HCT116 (cell line): ENCODE measurements at regions not wholly inside any gene's neighbourhood (a gene's known extent, or its start where the extent isn't known, plus 50 kb on each side); places are given as distances from the start of the nearest gene placed in this dataset.
"Not testable (repeated sequence)": the region's sequence is repeated elsewhere in the genome, so short reads cannot be mapped to it uniquely, and the experiment has no call there.

Experiments
- ATAC-seq: fragments of 200-7000 bp; cut with Tn5 transposase; 2 replicates; pipeline ENCODE4 v1.9.1; 2020; ENCODE audit warnings: mild to moderate bottlenecking, moderate library complexity
- BruUV-seq: library from RNA; stranded (reverse); fragments of 400-500 nt; replicated peaks from 2 replicates; lab custom pipeline; 2021; lab: Mats Ljungman, UMichigan
- CTCF ChIA-PET: fragments of 300-600 bp; sonication (Branson Sonifier 250); formaldehyde crosslinking; loops from one replicate; lab custom pipeline; 2021; ENCODE audit warnings: antibody characterized with exemption; lab: Charles Lee
- POLR2A ChIA-PET: fragments of 300-600, 350-600 bp; sonication (Branson Sonifier 250); formaldehyde crosslinking; loops from one replicate; lab custom pipeline; 2021; ENCODE audit warnings: antibody characterized with exemption; lab: Charles Lee
- RAD21 ChIA-PET, 2 experiments: fragments of 300-600 bp; sonication (Branson Sonifier 250); formaldehyde crosslinking; loops; one replicate each; lab custom pipeline; 2023; ENCODE audit warnings: low total read pairs in 2 of 2; ENCODE audit not compliant: uncharacterized antibody in 2 of 2, unreplicated experiment in 2 of 2, low non-redundant PET in 1 of 2; lab: Charles Lee
- DNase-seq: peaks from one replicate; pipeline ENCODE4 v3.0.0-alpha.2; 2010; ENCODE audit warnings: low read depth, low spot score
- H2AFZ ChIP-seq: fragments of 200-600 bp; shearing (Covaris generic), sonication (generic); 2 replicates; pipeline ENCODE4 v1.6.1; 2017; ENCODE audit warnings: low read depth, mixed run types, mixed read lengths, antibody characterized with exemption, low read length; ENCODE audit not compliant: poor library complexity, severe bottlenecking
- H3K27ac ChIP-seq: 2 replicates; pipeline ENCODE4 v1.5.1; 2012; ENCODE audit warnings: low read depth, low read length
- H3K27me3 ChIP-seq: fragments of 200-600 bp; sonication (generic); 2 replicates; pipeline ENCODE4 v1.6.1; 2016; ENCODE audit warnings: mixed run types, low read length, mixed read lengths; ENCODE audit not compliant: insufficient read depth
- H3K36me3 ChIP-seq, 2 experiments: fragments of 200-500 bp in 1 of 2; fragments of 200-600 bp in 1 of 2; sonication (Bioruptor generic) in 1 of 2; sonication (generic) in 1 of 2; 2 replicates each; pipeline versions ENCODE4 v1.5.1 to v1.6.1; 2014 to 2016; ENCODE audit warnings: low read length in 2 of 2, inconsistent platforms in 1 of 2, mixed read lengths in 1 of 2, mixed run types in 1 of 2; ENCODE audit not compliant: insufficient read depth in 2 of 2, control insufficient read depth in 1 of 2
- H3K4me1 ChIP-seq, 2 experiments: fragments of 200-600 bp in 1 of 2; sonication (generic) in 1 of 2; 2 replicates each; pipeline versions ENCODE4 v1.5.1 to v1.6.1; 2012 to 2017; ENCODE audit warnings: low read length in 2 of 2, inconsistent platforms in 1 of 2, mild to moderate bottlenecking in 1 of 2, mixed read lengths in 1 of 2, mixed run types in 1 of 2, moderate library complexity in 1 of 2; ENCODE audit not compliant: insufficient read depth in 2 of 2, control insufficient read depth in 1 of 2
- H3K4me2 ChIP-seq: fragments of 200-600 bp; sonication (generic); 2 replicates; pipeline ENCODE4 v1.6.1; 2017; ENCODE audit warnings: mixed run types, low read length, mixed read lengths
- H3K4me3 ChIP-seq, 2 experiments: fragments of 200-600 bp in 1 of 2; sonication (generic) in 1 of 2; replicated peaks in 1 of 2; 2 replicates each; pipeline ENCODE4 v1.5.1; 2011 to 2016; ENCODE audit warnings: low read length in 2 of 2, control low read depth in 1 of 2, low read depth in 1 of 2, mild to moderate bottlenecking in 1 of 2, mixed read lengths in 1 of 2, mixed run types in 1 of 2
- H3K79me2 ChIP-seq: fragments of 200-600 bp; sonication (generic); 2 replicates; pipeline ENCODE4 v1.6.1; 2017; ENCODE audit warnings: mild to moderate bottlenecking, mixed run types, low read length, moderate library complexity, mixed read lengths; ENCODE audit not compliant: insufficient read depth
- H3K9ac ChIP-seq: fragments of 200-600 bp; sonication (generic); 2 replicates; pipeline ENCODE4 v1.6.1; 2016; ENCODE audit warnings: low read length, mixed read lengths
- H3K9me2 ChIP-seq: fragments of 200-600 bp; sonication (generic), shearing (Covaris generic); 2 replicates; pipeline ENCODE4 v1.6.1; 2017; ENCODE audit warnings: mixed run types, mild to moderate bottlenecking, moderate library complexity; ENCODE audit not compliant: insufficient read depth
- H3K9me3 ChIP-seq, 2 experiments: fragments of 200-500 bp in 1 of 2; fragments of 200-600 bp in 1 of 2; sonication (Bioruptor generic) in 1 of 2; sonication (generic) in 1 of 2; 2 replicates each; pipeline ENCODE4 v1.6.1; 2014 to 2017; ENCODE audit warnings: low read length in 2 of 2, mixed read lengths in 2 of 2, inconsistent platforms in 1 of 2, low read depth in 1 of 2, mild to moderate bottlenecking in 1 of 2, mixed run types in 1 of 2, moderate library complexity in 1 of 2; ENCODE audit not compliant: control insufficient read depth in 1 of 2, insufficient read depth in 1 of 2
- H4K20me1 ChIP-seq: fragments of 200-600 bp; sonication (generic), shearing (Covaris generic); 2 replicates; pipeline ENCODE4 v1.6.1; 2017; ENCODE audit warnings: mixed run types, mild to moderate bottlenecking, moderate library complexity; ENCODE audit not compliant: insufficient read depth
- ATF3 ChIP-seq: IDR thresholded peaks from 2 replicates; pipeline ENCODE4 v1.6.1; 2012
- CBX3 ChIP-seq: IDR thresholded peaks from 2 replicates; pipeline ENCODE4 v1.6.1; 2012; ENCODE audit warnings: low read depth
- CEBPB ChIP-seq: IDR thresholded peaks from 2 replicates; pipeline ENCODE4 v1.6.1; 2012; ENCODE audit warnings: low read depth
- EGR1 ChIP-seq: IDR thresholded peaks from 2 replicates; pipeline ENCODE4 v1.6.1; 2012; ENCODE audit warnings: low read depth
- ELF1 ChIP-seq: IDR thresholded peaks from 2 replicates; pipeline ENCODE4 v1.6.1; 2012; ENCODE audit warnings: low read depth, borderline replicate concordance
- EZH2 ChIP-seq: fragments of 200-600 bp; sonication (generic); IDR thresholded peaks from 2 replicates; pipeline ENCODE4 v1.6.1; 2017; ENCODE audit warnings: antibody characterized with exemption, mixed run types
- EZH2phosphoT487 ChIP-seq: fragments of 200-600 bp; IDR thresholded peaks from 2 replicates; pipeline ENCODE4 v1.6.1; 2018; ENCODE audit warnings: antibody characterized with exemption, borderline replicate concordance
- FOSL1 ChIP-seq: IDR thresholded peaks from 2 replicates; pipeline ENCODE4 v1.6.1; 2012; ENCODE audit warnings: low read depth
- MAX ChIP-seq: IDR thresholded peaks from 2 replicates; pipeline ENCODE4 v1.6.1; 2012
- POLR2A ChIP-seq: IDR thresholded peaks from 2 replicates; pipeline ENCODE4 v1.7.0; 2011; ENCODE audit warnings: borderline replicate concordance; ENCODE audit not compliant: insufficient read depth, insufficient read length; ENCODE audit errors: extremely low read depth
- REST ChIP-seq: IDR thresholded peaks from 2 replicates; pipeline ENCODE4 v1.6.1; 2012; ENCODE audit warnings: low read depth
- SIN3A ChIP-seq: IDR thresholded peaks from 2 replicates; pipeline ENCODE4 v1.6.1; 2012; ENCODE audit warnings: low read depth
- SP1 ChIP-seq: IDR thresholded peaks from 2 replicates; pipeline ENCODE4 v1.6.1; 2012; ENCODE audit warnings: low read depth
- SRF ChIP-seq: IDR thresholded peaks from 2 replicates; pipeline ENCODE4 v1.6.1; 2012; ENCODE audit warnings: low read depth
- TCF7L2 ChIP-seq: IDR thresholded peaks from 2 replicates; pipeline ENCODE4 v1.7.0; 2011; ENCODE audit warnings: borderline replicate concordance, inconsistent platforms; ENCODE audit not compliant: insufficient read depth, insufficient read length; ENCODE audit errors: extremely low read depth
- YY1 ChIP-seq: IDR thresholded peaks from 2 replicates; pipeline ENCODE4 v1.6.1; 2011; ENCODE audit warnings: low read length, low read depth, moderate library complexity, mild to moderate bottlenecking; ENCODE audit not compliant: insufficient replicate concordance; ENCODE audit errors: extremely low read depth
- ZFX ChIP-seq: fragments of 450-650 bp; IDR thresholded peaks from 2 replicates; pipeline ENCODE4 v1.6.1; 2017
- ZNF274 ChIP-seq: fragments of 200-500 bp; sonication (Bioruptor generic); IDR thresholded peaks from 2 replicates; pipeline ENCODE4 v1.6.1; 2014; ENCODE audit warnings: mild to moderate bottlenecking, low read depth, low read length, inconsistent platforms
- intact Hi-C: fragments of 100-400 bp; cut with micrococcal nuclease; formaldehyde crosslinking; loops from 2 replicates; pipeline ENCODE4 v1.10.0; 2022

GRCh38 chr5:50340757-50341156 is 100.3 kb downstream of the EMB start:
- Histone ChIP-seq H3K27ac (no peak overlapping the region), H3K4me1 (no peaks in the 10 kb centered on the region), H3K9me3 (no peaks in the 10 kb centered on the region), H3K4me2 (no peak overlapping the region), H3K36me3 (no peaks in the 10 kb centered on the region), H3K9ac (no peak overlapping the region), H3K79me2 (no peaks in the 10 kb centered on the region), H3K4me3 (no peak overlapping the region)
- POLR2A ChIA-PET, result no interaction called here
- RAD21 ChIA-PET, result no interaction called here
- no peak for DNase-seq
- no TSS peak for BruUV-seq
- TF ChIP-seq ELF1 (no peak), ZNF274 (no peak), SP1 (no peak), TCF7L2 (no peak), REST (no peak), POLR2A (no peak), EZH2 (no peak), CEBPB (no peak), EGR1 (no peak), ZFX (no peak), EZH2phosphoT487 (no peak), SRF (no peak), ATF3 (no peak), SIN3A (no peak), YY1 (no peak), MAX (no peak), CBX3 (no peak), FOSL1 (no peak)
- TF ChIP-seq, all 23 proteins: peak for 0
- intact Hi-C loops, result loop anchor here (10.0 kb wide), 1 partner anchor 56 kb away; no protein-coding TSS in a partner anchor
- Histone ChIP-seq H2AFZ (no peak overlapping the region), H3K27me3 (no peaks in the 10 kb centered on the region), H4K20me1 (no peaks in the 10 kb centered on the region), H3K9me2 (no peaks in the 10 kb centered on the region)
- ATAC-seq, result no peak
- CTCF ChIA-PET, result no interaction called here

- POLR2A ChIA-PET, H3K9me3 ChIP-seq, H3K79me2 ChIP-seq, H3K9ac ChIP-seq, H3K36me3 ChIP-seq, BruUV-seq, ATAC-seq, H3K27ac ChIP-seq, H4K20me1 ChIP-seq, intact Hi-C loops, H3K4me3 ChIP-seq, CTCF ChIA-PET, DNase-seq, H3K4me1 ChIP-seq, H3K9me2 ChIP-seq, H3K4me2 ChIP-seq, RAD21 ChIA-PET, H3K27me3 ChIP-seq, H2AFZ ChIP-seq: not testable (repeated sequence)
Observed at GRCh38 chr5:50330633-50331032, 110.5 kb downstream of the EMB start.
